A549 (cell line): ENCODE measurements at regions not wholly inside any gene's neighbourhood (a gene's known extent, or its start where the extent isn't known, plus 50 kb on each side); places are given as distances from the start of the nearest gene placed in this dataset.

ENCODE experiments used
- CBX8 ChIP-seq: fragments of 200-600 bp; sonication (generic); IDR thresholded peaks from 2 replicates; pipeline ENCODE4 v1.6.1; 2016
- CEBPB ChIP-seq, 2 experiments: fragments of >200 bp in 1 of 2; sonication (Bioruptor Twin) in 1 of 2; formaldehyde crosslinking in 1 of 2; IDR thresholded peaks; 2 replicates each; pipeline ENCODE4 v1.6.1; 2012 to 2016
- KDM1A ChIP-seq: fragments of 200-600 bp; sonication (generic); IDR thresholded peaks from 2 replicates; pipeline ENCODE4 v1.6.1; 2016; ENCODE audit warnings: low read depth, mild to moderate bottlenecking
- PBX3 ChIP-seq: IDR thresholded peaks from 2 replicates; pipeline ENCODE4 v1.6.1; 2012
- POLR2A ChIP-seq: IDR thresholded peaks from 2 replicates; pipeline ENCODE4 v1.6.1; 2012; ENCODE audit warnings: mild to moderate bottlenecking, low read length
- RAD21 ChIP-seq, 2 experiments: fragments of >200 bp in 1 of 2; sonication (Bioruptor Twin) in 1 of 2; formaldehyde crosslinking in 1 of 2; IDR thresholded peaks in 1 of 2; conservative IDR thresholded peaks in 1 of 2; 2 replicates in 1 of 2; 3 replicates in 1 of 2; pipeline ENCODE4 v1.6.1; 2012 to 2018; ENCODE audit warnings: inconsistent platforms in 1 of 2
- RFX5 ChIP-seq: fragments of 450-650 bp; IDR thresholded peaks from 2 replicates; pipeline ENCODE4 v1.7.1; 2014; ENCODE audit warnings: antibody characterized with exemption, mild to moderate bottlenecking, moderate library complexity
- TF ChIP-seq, protein P1 (sequence below): fragments of >200 bp; sonication (Bioruptor Twin); formaldehyde crosslinking; IDR thresholded peaks from 3 replicates; pipeline ENCODE4 v1.5.1; 2016
- TF ChIP-seq, protein P2 (sequence below): fragments of >200 bp; sonication (Bioruptor Twin); formaldehyde crosslinking; IDR thresholded peaks from 3 replicates; pipeline ENCODE4 v1.6.1; 2016

- TF ChIP-seq RAD21 (conservative IDR thresholded peaks at IDR 0.05 in 1 of 2, IDR thresholded peaks at IDR 0.05 in 1 of 2) (no peak), POLR2A (no peak), CEBPB (IDR thresholded peaks at IDR 0.05) (no peak), RFX5 (no peak), KDM1A (no peak), PBX3 (no peak), CBX8 (no peak)
- TF ChIP-seq, protein P1, sequence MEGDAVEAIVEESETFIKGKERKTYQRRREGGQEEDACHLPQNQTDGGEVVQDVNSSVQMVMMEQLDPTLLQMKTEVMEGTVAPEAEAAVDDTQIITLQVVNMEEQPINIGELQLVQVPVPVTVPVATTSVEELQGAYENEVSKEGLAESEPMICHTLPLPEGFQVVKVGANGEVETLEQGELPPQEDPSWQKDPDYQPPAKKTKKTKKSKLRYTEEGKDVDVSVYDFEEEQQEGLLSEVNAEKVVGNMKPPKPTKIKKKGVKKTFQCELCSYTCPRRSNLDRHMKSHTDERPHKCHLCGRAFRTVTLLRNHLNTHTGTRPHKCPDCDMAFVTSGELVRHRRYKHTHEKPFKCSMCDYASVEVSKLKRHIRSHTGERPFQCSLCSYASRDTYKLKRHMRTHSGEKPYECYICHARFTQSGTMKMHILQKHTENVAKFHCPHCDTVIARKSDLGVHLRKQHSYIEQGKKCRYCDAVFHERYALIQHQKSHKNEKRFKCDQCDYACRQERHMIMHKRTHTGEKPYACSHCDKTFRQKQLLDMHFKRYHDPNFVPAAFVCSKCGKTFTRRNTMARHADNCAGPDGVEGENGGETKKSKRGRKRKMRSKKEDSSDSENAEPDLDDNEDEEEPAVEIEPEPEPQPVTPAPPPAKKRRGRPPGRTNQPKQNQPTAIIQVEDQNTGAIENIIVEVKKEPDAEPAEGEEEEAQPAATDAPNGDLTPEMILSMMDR: no peak
- TF ChIP-seq, protein P2, sequence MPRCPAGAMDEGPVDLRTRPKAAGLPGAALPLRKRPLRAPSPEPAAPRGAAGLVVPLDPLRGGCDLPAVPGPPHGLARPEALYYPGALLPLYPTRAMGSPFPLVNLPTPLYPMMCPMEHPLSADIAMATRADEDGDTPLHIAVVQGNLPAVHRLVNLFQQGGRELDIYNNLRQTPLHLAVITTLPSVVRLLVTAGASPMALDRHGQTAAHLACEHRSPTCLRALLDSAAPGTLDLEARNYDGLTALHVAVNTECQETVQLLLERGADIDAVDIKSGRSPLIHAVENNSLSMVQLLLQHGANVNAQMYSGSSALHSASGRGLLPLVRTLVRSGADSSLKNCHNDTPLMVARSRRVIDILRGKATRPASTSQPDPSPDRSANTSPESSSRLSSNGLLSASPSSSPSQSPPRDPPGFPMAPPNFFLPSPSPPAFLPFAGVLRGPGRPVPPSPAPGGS: no peak
Measured at GRCh38 chr1:68365709-68366382, 83.9 kb downstream of the RPE65 start.
